EL (cell line): ENCODE measurements at regions not wholly inside any gene's neighbourhood (a gene's known extent, or its start where the extent isn't known, plus 50 kb on each side); places are given as distances from the start of the nearest gene placed in this dataset.

Source experiments
- DNase-seq: peaks from one replicate; pipeline ENCODE4 v3.0.0-alpha.2; 2016

DNA sequence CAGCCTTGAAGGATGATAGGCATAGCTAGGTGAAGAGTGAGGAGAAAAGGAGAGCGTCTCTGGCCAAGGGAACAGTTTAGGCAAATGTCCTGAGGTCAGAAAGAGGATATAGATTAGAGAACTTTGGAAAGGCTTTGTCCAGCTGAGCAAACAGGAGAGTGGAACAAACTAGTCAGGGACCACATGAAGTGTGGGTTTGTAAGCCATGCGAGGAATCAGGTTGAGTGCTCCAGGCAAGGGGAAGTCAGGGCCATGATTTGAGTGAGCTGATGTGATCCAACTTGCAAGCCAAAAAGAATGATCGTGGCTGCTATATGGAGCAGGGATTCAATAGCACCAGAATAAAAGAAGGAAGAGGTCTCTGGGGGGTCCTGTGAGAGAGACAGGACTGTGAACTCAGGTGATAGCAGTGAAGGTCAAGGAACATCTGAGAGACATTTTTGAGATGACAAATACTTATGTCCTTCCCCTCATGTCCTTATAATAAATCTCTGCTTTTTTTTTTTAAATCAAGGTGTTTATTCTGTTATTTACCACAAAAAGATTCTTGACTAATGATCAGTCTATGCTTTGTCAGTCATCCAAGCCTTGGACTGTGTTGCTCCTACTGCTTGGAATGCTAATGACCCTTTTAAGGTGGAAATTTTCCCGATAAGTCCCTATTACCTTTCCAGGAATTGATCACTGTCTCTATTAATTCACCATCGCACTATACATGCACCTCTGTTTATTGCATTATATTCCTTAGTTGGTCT lies 472.6 kb downstream of the TXNL1 start:
- DNase-seq, result no peak

DNA sequence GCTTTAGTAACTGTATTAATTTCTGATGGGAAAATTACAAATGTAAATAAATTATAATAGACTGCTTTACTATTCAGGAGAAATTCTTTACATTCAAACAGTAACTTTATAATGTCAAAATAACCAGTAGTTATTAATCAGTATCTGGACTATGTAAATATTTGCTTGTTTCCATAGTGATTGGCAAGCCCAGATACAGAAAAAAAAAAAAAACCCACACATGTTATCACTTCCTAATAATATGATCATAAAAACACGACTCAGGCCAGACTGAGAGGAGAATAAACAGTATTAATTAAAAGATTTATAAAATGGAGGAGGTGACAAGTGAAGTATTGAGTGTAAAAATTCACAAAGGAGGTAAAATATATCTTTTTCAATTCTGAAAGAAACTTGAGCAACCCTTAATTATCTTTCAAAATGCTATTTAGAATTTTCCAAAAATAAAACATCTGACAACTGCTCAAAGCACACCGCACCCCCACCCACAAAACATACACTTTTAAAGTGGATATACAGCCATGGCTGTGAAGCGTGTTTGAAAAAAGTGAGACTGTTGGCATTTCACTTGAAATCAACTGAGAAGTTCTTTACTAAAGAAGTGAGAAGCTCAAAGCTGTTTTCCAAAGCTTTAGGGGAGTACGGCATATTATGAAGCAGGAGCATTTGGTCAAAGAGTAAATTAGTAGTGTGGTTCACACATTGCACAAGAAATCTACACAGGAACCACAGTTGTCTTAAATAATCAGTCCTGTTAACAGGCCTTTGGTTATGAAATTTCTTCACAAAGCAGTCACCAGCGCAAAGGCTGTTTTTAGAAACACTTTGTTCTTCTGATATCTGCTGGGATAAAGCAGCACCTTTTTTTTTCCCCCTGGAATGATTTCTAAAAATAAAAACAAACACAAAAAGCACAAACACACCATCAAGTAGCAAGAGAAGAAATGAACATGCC lies 475.8 kb downstream of the TXNL1 start:
- DNase-seq, result no peak

DNA sequence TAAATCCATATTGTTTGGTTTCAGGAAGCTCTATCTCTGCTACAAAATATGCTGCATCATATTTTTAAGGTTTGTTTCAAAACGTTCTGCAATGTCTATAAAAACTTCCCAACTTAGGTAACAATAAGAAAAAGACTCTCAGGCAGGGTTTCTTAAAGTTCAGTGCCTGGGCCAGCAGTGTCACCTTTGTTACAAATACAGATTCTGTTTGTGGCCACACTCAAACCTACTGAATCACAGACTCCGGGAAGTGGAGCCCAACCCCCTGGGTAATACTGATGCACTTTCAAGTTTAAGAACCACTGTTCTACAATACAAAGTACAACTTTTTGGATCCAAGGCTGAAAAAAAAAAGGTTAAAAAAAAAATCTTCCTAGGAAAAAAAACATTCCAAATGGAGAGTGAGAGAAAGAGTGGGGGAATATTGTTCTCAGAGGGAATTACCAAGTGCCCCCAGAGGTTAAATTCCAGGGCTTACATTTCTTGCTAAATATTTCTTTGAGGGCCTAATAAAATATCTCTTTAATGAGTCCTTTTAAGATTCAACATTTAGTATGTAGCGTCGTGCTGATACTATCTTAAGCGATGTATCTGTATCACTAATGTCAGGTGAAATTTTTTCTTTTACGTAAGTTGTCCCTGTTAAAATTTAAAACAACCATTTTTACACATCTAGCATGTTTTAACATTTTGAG lies 476.7 kb downstream of the TXNL1 start:
- DNase-seq, result peak; percentile 29

DNA sequence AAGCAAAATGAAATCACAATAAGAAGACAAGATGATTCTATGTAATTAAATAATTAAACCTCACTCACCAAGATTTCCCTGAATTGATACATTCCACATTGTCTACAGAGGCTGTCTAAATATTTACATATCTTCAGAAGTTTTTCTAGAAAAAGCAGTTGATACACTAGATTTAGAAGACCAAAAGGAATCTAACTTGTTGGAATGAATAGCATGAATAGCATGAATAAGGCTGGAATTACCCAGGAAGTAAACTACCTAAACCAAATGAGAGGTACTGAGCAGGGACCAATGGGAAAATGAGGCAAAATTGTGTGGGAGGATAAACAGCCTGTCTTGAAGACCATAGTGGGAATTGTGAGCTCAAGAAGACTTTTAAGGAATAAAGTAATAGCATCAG lies 479.7 kb downstream of the TXNL1 start:
- no peak for DNase-seq

DNA sequence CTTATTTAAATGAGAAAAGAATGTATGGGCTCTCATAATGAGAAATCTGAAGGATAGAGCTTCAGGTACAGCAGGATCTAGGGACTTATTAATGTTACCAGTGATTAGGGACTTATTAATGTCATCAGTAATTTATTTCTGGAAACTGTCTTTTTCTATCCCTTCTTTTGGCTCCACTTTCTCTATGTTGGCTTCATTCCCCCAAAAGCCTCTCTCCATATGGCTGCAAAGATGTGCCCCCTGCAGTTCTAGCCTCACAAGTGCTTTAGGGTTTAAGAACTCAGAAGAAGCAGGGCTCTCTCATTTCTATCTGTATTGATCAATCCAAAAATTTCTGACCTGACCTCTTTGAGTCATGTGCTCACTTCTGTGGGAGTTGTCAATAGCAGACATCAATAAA lies 480.9 kb downstream of the TXNL1 start:
- DNase-seq, result no peak

DNA sequence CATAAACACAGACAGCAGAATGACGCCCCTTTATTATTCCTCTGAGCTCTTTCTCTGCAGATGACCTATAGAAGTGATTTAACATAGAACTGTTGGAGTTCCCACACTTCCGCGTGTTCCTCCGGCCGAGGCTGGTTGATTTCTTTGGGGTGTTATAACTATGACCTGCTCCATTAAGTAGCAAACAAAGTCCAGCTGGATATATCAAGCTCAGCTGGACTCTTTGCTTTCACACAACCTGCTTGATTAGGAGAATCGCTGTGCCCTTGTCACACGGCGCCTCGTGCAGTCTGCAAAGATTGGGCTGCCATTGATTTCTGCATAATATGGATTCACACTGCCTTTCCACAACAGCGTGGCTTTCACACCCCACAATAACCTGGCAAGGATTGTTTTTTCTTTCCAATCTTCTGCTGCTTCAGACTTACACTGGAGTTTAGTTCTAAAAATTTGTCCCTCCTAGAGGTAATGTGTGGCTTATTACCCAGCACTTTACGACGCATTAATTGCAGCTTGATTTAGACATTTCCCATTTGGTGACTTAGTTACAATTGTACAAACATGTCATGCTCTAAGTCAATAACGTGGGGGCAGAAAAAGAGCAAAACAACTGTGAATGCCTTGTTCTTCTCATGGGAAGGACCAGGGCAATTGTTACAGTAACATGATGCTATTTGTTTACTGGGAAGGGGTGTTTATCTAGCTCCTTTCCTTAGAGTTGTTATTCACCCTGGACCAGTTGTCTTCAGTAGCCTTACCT lies 485.7 kb downstream of the TXNL1 start:
- DNase-seq, result no peak

DNA sequence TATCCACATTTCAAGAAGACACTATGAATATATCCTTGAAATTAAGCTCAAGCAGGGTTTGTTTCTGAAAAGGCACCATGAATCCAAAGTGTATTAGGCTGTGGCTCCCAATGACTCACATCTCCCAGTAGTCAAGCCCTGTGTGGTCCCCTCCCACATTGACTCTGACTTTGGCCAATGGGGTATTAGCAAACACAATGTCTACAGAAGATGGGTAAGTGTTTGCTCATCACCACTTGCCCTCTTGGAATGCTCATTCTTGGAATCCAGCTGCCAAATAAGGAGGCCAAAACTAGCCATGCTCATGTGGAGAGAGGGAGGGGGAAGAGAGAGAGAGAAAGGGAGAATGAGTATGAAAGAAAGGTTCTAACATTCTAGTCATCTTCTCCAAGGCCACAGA lies 490.0 kb downstream of the TXNL1 start:
- DNase-seq, result peak; percentile 86

DNA sequence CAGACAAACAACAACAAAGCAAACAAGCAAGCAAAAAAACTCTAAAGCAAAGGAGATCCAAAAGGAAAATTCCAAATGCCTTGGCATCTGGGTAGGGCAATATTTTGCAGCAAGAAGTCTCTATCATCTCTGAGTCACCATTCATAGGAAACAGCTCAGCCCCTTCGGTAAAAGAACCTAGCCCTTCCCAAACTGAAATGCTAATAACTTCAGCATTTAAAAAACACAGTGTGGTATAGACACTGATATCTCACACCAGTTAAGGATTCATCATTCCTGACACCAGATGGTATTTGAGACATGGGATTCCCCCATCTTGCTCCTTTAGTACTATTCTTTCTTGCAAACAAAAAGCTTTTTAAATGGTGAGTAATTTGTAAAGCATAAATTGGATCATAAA lies 491.8 kb downstream of the TXNL1 start:
- DNase-seq, result peak; percentile 54

DNA sequence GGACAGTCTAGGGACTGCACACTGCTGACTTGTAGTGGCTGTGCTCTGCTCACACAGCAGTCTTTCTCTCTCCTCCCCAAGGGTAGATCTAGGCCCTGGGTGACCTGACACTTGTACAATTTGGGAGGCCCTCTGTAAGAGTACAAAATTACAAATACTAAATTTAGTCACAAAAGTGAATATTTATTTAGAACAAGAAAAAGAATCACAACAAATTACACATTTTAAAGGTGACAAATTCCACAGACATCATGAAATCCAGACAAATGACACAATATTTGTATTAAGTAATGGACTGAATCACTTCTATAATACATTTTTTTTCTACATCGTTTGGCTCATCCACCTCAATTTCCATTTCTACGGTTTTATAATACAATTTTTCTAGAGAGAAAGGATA lies 496.4 kb downstream of the TXNL1 start:
- DNase-seq, result no peak

DNA sequence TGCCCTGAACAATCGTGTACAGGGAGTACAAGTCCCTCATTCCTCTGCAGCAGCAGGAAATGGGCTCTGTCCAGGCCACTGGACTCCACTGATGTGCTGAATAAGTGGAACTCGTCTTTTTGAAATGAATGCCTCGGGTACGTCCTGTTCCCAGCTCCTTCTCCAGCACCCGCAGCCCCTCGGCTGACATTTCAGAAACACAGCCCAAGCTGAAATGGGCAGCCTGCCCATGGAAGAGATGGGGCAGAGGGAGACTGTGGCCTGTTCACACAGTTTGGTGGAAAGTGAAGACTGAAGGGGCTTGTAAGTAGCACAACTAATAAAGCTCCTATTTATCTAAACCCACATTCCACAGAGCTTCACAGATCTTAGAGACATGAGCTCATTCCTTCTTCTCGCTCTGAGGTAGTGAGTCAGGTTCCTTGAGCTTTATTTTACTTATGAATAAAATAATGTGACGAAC lies 498.6 kb downstream of the TXNL1 start:
- DNase-seq, result peak; percentile 90

DNA sequence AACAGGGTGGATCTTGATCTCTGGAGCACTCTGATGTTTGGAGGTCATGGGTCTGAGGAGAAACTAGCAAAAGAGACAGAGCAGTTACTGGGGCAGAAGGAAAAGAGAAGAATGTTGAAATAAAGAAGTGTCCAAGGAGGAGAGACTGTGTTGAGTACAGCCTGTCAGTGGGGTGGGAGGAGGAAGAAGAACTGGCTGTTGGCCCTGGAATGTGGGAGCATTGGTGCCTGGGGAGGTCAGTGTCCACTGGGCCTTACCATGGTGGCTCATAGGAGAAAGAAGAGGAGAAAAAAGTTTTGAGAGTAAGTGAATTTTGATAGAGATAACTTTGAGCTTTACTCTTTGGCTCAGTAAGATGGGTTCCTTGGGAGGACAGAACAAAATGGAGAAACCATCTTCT lies 499.0 kb downstream of the TXNL1 start:
- peak; percentile 54 for DNase-seq

DNA sequence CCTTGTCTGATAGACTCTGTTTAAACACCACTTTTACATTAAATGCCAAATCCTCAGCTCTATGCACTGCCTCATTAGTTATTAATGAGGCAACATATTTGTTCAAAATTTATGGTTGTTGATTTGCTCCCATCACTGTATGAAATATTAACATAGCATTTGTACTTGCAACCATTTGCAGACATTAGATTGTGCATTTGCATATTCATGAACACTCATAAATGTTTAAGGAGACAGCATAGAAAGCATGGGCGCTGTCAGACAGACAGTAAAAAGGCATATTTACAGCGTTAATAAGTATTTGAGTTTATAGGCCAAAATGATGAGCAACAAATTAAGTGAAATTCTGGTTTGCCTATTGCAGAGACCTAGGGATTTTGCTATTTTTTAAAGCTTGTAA lies 502.3 kb downstream of the TXNL1 start:
- DNase-seq, result no peak

DNA sequence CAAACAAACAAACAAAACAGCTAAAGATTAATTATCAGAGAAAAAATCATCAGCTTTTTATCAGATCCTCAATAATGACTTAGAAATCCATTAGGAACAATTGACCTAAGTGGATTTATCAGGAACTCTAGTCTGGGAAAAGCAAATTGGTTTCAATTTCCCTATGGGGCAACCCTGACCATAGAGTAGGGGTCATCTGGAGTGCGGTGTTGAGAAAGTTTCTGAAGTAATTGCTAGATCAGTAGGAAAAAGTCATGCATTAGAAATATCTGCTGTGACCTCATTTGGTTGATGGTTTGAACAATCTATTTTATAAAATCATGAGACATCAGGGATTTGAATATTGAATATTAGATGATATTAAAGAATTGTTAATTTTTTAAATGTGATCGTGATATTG lies 507.9 kb downstream of the TXNL1 start:
- no peak for DNase-seq

DNA sequence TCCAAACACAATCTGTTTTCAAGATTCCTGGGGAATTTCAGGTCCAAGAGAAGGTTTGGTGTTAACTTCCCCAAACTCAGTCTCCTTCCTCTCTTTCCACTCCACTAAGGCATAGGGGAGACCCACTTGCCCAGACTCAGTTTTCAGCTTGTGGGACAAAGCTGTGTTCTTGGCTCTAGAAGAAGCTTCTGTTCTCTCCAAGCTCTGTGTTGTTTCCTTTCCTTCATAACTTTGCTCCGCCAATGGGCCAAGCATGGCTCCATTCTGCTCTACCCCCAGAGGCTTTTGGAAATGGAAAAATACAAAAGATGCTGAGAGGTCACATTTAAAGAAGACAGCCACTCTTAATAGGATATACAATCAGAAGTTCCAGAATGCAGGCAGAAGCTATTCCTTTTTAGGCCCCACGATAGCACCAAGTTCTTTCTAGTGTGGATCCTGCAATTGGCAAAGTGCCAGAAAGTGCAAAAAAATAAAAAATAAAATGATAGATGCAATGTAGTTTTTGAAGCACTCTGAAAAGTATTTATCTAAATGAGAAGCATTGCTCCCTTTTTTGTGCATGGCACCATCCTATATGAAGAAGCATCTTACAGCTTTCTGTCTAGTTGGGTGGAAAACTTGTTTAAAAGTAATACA lies 510.1 kb downstream of the TXNL1 start:
- no peak for DNase-seq

DNA sequence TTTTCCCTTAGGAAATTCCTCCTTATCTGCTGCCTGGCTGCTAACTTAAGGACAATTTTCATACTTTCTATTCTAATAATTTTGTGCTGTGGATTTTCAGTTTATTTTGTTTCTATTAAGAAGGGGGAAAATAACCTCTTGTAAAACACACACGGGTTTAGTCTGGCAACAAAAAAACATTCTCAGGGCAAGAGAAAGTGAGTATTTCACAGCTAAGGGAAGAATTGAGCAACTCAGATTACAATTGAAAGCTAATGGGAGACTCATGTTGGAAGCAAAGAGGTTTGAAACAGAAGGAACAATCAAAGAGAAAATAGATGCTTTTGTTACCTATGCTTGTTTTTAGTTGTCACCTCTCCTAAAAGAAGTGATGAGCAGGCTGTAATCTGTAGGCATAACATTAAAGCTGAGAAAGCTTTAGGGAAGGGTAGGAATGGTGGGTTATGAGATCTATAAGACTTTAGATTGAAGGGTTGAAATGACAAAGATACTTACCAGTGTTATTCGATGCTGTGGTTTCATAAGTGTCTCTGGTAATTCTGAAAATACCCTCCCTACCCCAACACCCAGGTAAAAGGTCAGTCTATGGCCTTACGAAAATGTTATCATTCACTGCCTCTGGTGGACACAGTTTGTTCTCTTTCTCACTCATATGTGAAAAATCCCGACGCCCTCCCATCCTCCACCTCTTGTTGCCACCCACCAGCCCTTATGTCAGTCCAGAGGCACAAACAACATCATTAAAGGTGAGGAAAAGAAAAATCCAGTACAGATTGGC lies 510.9 kb downstream of the TXNL1 start:
- DNase-seq, result no peak

DNA sequence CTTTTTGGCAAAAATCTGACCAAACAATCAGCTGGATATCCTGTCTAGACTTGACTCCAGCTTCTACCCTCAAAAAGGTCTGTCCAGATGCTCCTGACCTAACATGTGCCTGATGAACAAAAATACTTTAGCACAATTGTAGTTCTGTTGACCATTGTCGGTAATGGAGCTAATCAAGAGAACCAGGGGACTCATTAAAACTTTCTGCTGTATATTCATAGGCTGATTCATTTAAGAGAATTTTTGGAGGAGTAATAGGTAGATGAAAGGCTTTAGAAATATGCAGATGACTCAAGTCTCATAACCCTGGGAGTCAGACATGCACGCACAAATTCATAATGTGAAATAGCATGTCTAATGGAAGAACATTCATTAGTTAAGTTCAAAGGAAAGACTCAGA lies 514.2 kb downstream of the TXNL1 start:
- DNase-seq, result peak; percentile 85

DNA sequence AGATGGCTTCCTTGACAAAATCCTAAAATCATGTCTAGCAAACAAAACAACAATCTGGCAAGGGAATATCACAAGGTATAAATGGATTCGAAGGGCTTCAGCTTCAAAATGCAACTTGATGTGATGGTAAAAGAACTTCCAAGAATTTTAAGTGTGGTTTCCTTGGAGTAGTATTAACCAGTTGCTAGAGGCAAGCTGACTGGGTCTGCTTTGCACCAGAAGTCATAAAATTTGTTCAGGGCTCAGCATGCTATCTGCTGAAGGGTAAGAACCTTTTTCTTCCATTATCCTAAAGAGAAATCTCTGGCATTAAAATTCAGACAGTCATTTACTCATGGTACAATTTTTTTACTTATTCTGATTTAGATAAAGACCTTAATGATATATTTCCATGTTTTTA lies 516.7 kb downstream of the TXNL1 start:
- DNase-seq, result no peak

DNA sequence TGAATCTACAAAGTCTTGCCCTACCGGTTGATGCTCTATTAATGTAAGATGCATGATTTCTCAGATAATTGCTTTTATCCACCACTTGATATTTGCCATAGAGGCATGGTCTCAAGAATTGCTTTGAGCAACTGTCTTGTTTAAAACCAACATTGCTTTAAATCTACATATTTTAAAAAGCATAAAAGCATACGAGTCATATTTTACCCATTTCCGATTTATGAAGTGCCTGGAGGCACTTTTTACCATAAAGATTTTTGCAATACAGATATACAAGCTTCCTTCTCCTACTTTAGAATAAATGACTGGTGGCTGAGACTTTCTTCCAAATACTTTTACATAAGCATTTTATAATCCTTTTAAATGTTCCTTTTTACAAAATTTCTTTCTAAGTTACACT lies 517.6 kb downstream of the TXNL1 start:
- peak; percentile 26 for DNase-seq

DNA sequence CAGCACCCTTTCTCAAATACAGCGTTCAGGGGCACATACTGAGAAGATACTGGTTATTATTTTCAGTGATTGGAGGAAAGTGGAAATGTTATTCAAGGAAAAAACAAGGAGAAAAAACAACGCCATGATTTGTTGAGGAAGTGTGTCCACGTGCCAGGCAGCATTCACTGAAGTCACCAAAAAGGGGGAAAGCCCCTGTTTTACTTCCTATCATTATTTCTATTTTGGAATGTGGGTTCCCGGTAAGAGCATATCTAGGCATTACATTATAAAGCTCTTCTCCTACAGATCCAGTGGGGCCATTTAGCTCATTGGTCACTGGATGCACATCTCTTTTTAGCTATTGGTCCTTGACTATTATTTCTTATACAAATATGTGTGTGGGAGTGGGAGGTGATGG lies 518.7 kb downstream of the TXNL1 start:
- no peak for DNase-seq

DNA sequence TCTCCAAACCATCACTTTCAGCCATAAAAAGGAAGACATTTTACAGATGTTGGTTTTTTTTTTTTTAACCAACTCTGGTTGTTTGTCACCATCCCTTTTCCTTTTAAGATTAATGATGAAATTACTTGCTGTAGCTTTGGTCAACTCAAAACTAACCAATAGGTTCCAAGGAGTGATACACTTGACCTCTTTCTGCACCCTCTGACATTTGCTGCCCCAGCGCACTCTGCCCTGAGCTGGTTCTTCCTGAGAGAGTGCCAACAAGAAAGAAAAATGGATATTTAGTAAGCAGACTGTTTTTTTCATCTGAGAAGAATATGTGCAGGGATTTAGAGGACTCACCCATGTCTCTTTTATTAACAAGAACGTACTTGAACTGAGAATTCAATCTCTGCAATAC lies 520.0 kb downstream of the TXNL1 start:
- no peak for DNase-seq
